ENCODE measurements at regions not wholly inside any gene's neighbourhood (a gene's known extent, or its start where the extent isn't known, plus 50 kb on each side); places are given as distances from the start of the nearest gene placed in this dataset.

DNA sequence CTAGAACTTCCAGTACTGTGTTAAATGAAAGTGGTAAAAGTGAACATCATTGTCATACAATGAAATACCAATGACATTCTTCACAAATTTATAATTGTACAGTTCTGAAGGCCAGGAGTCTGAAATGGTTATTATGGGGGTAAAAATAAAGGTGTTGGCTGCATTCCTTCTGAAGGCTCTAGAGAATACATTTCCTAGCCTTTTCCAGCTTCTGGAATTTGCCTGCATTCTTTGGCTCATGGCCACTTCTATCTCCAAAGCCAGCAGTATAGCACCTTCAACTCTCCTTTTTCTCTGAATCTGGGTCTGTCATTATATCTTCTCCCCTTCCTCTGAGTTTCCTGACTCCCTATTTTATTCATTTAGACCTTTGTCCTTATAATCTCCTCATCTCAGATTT, 1232.7 kb upstream of the TENM4 start:
- no peak for DNase-seq (ENCODE audit: low spot score)

DNA sequence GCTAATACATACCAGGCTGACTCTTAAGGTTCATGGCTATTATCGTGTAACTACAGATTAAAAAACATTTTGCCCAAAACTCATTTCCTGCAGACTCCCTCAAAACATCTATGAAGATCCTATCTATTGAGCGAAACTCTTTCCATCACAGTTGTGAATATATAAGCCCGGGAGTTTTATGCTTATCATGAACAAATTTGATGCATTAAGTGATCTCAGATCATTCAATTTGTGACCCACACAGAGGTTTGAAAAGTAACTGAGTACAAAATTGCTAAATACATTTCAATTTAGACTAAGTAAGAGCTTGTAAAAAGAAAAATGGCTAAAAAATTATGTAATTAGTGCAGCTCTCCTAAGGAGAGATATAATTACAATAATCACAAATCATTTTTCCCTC, 1228.8 kb upstream of the TENM4 start:
- DNase-seq (ENCODE audit: low spot score) = no peak

DNA sequence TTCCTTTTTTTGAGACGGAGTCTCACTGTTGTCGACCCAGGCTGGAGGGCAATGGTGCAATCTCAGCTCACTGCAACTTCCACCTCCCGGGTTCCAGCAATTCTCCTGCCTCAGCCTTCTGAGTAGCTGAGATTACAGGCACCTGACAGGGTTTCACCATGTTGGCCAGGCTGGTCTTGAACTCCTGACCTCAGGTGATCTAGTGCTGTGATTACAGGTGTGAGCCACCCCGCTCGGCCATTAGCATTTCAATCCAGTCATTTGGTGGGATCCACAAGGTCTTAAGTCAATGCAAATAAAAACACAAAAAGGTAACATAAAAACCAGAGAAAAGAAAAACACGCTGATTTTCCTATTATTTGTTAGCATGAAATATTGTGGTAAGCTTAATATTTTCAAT, 1227.2 kb upstream of the TENM4 start:
- no peak for DNase-seq (ENCODE audit: low spot score)

DNA sequence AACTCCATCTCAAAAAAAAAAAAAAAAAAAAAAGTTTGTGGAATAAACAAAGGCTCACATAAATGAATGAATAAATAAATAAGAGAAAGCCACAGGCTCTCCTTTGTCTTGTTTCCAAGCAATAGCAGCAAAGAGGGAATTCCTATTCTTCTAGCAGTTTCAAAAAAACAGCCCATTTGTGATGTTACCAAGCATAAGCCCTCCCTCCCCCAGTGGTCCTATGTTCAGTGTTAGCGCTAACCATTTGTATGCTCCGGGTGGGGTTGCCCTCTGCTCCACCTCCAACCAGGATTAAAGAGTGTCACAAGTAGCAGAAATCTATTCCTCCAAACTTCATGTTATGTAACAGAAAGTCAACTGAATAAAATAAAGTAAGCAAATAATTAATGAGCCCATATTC, 1215.0 kb upstream of the TENM4 start:
- DNase-seq (ENCODE audit: low spot score) = no peak

DNA sequence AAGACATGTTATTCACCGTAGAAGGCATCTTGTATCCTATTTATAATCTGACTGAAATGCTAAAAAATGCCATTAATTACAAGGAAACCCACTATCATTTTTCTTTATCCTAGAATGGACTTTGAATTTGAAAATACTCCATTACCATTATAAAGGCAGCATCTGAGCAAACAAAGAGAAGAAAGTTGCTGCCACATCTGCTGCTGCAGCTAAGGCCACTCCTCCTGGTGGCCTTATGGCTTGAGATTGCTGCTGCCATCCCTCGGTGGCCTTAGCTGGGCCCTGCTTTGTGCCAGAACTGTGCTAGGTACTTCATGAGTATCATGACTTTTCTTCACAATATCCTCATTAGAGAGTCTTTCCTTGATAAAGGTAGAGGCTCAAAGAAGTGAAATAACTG, 1210.1 kb upstream of the TENM4 start:
- DNase-seq (ENCODE audit: low spot score) = no peak

DNA sequence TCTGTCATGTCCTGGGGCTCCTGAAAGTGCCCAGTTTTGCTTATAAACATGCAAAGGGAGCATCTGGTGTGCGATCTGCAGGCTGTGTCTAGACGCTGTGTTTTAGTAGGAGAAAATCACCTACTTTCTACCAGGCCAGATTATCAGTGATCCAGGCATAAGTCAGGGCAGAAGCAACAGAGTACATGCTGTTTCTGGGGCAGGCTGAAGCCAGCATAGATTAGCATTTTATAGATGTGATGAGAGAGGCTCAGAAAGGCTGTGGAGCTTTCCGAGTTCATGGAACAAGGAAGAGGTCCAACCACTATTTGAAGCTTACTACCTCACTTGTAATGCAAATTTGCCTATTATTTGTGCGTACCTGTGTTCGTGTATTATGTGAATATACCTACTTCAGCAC, 1208.4 kb upstream of the TENM4 start:
- DNase-seq (ENCODE audit: low spot score) = no peak

DNA sequence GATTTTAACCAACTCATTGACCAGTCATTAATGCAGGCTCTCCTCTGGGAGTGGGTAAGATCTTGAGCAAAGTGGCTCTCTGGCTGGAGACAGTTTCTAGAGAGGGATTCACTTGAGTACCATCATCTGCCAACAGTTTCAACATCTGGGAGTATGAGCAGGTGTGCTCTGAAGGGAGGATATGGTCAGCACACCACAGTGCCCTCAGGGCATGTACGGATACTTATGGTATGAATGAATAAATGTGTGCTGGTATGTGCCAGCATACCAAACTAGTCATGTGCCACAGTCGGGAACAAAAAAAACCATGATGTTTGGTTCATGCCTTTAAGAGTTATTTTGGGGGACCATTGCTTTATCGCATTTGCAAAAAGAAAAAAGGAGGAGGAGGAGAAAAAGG, 1197.5 kb upstream of the TENM4 start:
- DNase-seq (ENCODE audit: low spot score) = no peak

DNA sequence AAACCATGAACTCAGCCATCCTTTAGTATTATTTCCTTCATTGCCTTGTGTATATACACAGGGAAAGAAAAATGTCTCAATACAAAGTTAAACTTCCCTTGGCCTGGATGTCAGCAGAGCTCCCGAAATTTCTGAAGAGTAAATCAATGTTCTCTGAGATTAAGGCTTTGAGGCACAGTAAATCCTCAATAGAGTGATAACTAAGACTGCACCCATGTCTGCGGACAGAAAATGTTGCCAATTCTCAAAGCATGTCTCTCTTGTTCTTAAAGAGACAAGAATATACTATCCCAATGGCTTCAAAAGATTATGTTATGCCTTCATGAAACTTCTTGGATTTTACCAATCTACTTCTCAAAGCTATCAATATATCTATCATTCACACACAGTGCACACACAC, 1196.7 kb upstream of the TENM4 start:
- no peak for DNase-seq (ENCODE audit: low spot score)

DNA sequence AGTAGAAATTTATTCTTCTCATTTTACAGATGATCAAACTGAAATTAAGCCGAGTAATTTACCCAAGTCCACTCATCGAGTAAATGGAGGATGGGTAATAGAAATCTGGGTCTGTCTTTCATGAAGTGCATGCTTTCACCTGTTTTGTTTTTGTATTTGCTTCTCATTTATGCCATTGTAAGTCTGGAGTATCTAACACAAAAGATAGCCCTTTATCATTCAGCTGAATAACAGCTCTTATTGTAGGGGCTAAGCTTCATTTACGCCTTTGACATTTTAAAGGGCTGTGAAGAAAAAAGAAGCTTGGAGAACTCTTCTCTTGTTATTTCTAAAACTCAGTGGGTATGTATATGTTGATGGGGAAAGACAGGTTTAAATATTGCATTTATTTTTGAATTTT, 1196.2 kb upstream of the TENM4 start:
- DNase-seq (ENCODE audit: low spot score) = no peak

DNA sequence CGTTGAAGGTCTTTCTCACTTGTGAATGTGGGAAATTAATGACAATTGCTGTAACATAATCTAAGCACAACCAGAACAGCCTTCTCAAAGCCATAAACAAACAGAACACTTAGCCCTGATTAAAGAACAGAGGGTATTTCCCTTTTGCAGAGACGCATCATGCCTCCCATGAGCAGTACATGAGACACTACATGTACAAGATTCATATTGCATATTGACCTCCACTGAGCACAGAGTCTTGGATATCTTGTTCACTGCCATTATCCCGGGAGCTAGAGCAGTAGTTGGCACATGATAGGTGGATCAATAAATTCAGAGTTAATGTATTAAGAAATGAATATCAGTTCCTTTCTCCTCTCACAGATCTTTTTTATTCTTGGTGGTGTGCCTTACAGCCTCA, 1194.3 kb upstream of the TENM4 start:
- no peak for DNase-seq (ENCODE audit: low spot score)

DNA sequence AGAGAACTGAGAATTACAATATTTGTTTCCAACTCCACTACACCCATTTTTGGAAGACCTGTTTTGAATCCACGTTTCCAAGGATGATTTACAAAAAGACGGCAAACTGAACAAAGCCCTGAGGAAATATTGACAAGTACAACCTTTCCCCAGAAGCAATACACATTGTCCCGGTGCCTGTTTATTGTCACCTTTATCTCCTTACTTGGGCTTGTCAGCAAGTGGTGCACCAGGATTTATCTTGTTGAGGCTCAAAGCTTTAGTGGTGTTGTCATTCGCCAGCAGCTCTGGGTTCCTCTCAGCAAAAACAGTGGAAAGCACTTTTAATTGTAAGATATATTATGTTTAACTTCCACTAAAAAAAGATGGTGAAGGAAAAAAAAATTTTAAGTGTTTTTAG, 1191.9 kb upstream of the TENM4 start:
- DNase-seq (ENCODE audit: low spot score) = no peak

DNA sequence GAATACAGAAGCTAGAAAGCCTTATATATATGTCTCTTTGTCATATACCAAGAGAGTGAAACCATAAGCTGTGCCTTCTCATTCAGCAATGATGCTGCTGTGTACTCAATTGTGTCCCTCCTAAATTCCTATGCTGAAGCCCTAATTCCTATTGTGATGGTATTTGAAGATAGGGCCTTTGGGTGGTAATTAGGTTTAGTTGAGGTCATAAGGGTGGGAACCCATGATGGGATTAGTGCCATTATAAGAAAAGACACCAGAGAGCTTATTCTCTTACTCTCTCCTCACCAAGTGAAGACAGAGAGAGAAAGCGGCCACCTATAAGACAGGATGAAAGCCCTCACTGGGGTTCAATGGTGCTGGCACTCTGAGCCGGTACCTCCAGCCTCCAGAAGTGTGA, 1191.3 kb upstream of the TENM4 start:
- DNase-seq (ENCODE audit: low spot score) = no peak

DNA sequence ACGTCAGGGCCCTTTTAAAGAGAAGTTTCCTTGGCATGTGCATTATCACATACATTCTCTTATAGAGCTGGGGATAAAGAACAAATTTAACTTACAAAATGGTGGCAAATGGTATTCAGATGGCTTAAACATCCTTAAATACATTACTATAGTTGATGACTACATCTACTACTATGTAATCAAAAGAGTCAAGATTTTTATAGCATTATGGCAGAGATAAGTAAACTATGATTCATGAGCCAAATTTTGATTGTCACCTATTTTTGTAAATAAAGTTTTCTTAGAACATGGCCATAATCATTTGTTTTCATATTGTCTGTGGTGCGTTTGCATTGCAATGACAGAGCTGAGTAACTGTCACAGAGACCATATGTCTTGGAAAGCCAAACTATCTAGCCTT, 1188.6 kb upstream of the TENM4 start:
- DNase-seq (ENCODE audit: low spot score) = no peak

DNA sequence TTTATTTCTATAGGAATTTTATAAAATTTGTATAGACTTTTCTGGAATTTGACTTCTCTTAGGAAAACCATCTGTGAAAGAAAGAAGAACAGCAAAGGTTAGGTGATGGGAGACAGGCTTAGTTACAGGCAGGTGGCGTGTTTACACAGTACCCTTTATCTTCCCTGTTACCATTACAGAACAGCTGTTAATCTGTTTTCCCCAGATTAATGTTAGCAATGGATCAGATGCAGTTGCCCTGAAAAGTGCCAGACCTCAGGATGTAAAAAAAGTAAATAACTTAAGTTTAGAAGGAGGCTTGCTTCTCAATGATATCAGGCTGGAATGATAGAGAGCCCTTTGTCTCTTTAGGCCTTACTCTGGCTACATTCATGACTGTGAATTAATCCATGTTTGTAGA, 1186.5 kb upstream of the TENM4 start:
- no peak for DNase-seq (ENCODE audit: low spot score)

DNA sequence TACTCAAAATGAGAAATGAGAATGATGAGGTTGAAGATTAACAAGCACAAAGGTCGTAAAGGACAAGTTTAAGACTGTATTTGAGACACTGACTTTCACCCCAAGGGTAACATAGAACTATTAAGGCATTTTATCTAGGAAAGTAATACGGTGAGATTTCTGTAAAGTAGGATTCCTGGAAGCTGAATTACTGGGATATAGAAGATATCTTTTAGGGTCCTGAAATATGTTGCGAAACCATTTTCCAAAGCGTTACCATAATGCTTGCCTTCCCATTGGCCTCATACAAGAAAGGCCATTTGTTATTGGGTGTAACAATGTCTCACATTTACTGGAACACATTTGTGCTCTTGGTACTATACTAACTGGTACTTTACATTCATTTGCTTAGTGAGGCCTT, 1185.9 kb upstream of the TENM4 start:
- no peak for DNase-seq (ENCODE audit: low spot score)

DNA sequence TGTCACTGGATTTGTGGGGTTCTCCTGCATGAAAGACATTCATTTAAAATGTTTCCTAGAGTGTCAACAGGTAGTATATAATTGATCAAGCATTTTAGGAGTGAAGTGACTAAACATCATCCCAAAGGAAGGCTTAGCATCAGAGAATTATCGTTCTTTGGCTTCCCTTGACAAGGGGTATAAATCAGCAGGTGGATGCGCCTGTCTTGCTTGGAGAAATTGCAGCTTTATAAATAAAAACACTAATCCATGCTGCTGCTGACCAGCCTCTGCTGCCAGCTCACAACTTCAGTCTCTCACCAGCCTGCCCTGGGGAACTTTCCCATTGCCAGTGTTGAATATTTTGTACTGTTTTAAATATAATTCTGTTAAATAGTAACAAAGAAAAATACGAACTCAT, 1184.7 kb upstream of the TENM4 start:
- DNase-seq (ENCODE audit: low spot score) = no peak

DNA sequence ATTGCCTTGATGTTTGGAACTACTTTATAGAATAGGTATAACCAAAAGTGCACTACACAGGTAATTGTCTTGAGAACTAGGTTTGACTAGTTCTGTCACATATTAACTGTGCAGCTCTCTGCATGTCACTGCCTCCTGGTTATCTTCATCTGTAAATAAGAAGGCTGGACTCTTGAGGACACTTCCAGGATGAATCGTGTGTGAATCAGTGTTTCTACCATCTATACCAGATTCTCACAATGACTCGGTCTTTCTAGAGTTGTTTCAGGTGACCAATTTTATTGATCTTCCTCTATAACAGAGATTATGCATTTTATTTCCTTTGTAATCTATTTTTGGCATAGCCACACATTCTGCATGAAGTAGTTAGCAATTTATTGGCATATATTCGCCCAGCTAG, 1181.0 kb upstream of the TENM4 start:
- DNase-seq (ENCODE audit: low spot score) = no peak

DNA sequence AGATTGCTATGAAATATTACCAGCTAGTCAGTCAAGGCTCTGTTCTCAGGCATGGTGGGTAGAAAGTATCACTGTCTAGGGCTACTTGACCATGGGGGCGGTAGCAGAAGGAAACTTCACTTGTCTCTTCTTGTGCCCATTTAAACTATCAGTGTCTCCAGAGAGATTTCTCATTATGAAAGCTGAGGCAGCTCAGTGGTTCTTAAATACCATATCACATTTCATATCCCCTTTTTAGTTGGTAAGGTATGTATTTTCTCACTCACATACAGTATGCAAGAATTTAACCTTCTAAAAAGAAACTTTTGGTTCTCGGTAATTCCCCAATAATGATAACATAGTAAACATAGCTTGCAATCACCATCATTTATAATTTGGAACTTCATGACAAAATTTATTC, 1180.0 kb upstream of the TENM4 start:
- DNase-seq (ENCODE audit: low spot score) = no peak

DNA sequence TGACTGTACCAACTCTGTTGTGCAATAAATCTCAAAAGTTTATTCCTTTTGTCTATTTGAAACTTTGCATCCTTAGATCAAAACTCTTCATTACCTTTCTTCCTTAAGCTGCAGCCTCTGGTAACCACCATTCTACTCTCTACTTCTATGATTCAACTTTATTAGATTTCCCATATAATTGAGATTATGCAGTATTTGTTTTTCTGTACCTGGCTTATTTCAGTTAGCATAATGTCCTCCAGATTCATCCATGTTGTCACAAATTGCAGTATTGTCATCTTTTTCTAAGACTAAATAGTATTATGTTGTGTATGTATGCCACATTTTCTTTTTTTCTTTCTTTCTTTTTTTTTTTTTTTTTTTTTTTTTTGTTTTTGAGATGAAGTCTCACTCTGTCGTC, 1176.3 kb upstream of the TENM4 start:
- DNase-seq (ENCODE audit: low spot score) = no peak

DNA sequence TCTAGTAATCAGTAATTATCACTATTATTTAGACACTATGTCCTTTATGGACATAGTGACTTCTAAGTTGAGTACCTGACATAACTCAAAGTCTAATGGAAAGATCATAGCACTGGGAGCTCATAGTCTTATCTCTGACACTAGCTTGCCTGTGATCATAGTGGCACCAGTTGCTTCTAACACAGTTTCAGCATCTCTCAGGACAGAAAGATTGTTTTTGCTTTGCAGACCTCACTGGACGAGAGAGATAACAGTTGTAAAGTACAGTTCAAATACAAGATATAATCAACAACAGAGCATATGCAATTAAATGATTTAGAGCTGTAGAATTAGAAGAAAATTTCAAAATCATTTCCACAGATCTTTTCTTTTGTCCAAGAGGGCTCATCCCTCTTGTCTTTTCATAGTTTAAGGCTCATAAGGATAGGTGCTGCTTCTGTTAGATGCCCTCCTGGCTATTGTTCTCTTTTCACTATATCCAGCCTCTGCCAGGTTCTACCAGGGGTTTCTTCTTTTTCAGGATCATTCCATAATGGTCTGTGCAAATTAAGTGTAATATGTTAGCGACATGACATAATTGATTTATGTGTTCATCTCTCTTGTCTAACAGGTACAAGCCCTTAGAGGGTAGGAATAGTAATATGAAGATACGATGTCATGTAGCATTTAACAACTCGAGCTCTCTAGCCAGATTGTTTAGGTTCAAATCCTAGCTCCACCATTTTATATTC, 1175.4 kb upstream of the TENM4 start:
- DNase-seq (ENCODE audit: low spot score) = no peak

DNA sequence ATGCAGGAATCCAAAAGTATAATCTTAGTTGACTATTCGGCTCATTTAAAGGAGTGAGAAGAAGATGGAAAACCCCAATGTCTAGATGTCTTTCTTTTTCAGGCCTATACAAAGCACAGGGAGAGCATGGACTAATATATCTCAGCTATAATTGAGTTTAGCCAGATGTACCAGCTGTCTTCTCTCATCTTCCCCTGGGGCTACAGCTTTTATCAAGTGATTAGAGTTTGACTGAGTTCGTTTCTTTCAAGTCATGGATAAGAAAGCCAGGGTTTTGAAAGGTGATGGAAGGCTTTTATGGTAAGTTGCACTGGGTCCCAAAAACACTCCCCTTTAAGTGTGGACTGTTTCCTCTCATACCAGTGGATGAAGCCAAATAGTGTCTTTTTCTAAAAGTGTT, 1172.8 kb upstream of the TENM4 start:
- DNase-seq (ENCODE audit: low spot score) = no peak

DNA sequence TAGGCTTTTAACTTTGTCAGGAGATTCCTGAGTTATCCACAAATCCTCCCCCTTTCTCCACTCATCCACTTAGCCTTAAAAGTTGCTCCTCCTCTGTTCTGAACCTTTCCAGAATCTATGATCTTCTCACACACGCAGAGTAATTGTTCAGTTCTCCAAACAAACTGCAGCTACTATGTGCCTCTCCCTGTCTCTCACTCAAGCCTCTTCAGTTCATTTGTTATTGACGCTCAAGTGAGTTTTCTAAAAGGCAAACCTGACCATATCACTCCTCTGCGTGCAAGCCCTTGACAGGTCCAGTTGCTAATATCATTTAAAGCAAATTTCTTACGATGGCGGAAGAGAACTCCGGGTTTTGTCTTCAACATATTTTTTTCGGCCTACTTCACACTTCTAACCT, 1169.7 kb upstream of the TENM4 start:
- DNase-seq (ENCODE audit: low spot score) = no peak

DNA sequence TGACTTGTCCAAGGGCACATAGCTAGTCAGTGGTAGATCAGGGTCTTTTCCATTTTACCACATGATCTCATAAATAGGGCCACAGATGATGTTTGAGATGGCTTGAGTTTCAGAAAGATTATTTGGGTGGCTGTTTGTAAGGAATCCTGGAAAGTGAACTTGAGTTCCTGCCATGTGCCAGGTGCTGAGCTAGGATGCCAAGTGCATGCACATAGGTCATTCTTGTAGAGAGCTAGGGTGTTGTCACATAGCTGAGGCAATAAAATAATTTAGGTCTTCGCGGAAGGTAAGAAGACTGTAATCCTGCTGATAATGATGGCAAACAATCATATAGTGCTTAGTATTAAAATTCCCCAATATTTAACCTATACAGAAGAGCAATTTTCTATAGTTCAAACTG, 1162.6 kb upstream of the TENM4 start:
- no peak for DNase-seq (ENCODE audit: low spot score)

DNA sequence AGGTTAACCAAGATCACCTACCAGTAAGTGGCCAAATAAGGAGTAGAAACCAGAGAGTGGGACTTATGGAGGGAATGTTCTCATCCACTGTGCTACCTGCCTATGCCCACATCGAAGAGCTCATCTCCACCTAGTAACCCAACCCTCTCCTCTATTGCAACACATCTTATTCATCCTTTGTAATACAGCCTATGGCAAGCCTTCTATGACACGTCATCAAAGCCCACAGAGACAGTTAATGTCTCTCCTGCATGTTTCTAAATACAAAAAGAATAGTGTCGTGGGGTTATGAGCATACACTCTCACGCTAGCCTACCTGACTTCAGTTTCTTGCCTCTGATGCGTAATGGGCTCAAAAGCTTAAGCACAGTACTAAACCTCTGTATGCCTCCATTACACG, 1158.1 kb upstream of the TENM4 start:
- DNase-seq (ENCODE audit: low spot score) = no peak

DNA sequence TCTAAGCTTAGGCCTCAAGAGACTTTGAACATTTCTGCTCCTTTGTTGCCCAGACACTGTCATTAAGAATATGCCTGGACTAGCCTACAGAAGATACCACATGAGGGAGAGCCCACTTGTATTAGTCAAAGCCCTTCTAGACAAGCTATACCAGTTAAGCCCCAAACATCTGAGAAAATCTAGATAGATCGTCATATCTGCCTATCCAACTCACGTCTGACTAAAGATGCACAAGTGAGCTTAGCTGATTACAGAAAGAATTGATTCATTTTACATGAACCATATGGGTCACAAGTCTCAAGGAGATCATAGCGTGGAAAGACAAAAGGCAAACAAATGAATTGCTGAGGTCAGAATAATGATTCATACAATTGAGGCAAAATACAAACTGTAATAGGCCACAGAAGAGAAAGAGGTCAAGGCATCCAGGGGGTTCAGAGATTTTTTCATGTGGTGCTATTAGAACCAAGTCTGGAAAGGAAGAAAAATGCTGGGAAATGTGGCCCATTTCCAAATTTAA, 1155.5 kb upstream of the TENM4 start:
- no peak for DNase-seq (ENCODE audit: low spot score)
